ENCODE measurements at regions not wholly inside any gene's neighbourhood (a gene's known extent, or its start where the extent isn't known, plus 50 kb on each side); places are given as distances from the start of the nearest gene placed in this dataset.
A peak's percentile ranks its signal among the peaks of the same experiment; 100 is the strongest.

DNA sequence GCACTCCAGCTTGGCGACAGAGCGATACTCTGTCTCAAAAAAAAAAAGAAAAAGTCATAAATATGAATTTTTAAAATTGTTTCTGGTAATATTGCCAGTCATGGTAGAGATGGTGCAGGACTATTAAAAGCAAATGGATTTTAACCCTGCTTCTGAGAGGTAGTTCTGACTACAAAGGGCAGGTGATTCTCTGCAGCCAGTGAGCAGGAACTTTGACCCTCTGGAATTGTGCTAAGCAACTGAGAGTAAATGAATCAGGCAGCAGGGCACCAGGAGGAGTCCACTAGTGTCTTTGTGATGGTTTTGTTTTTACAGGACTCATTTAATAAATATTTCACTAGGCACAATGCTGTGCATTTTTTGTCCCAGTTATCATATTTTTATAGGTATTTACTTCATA is 781.2 kb downstream of the TLE4 start:
- Histone ChIP-seq H2AFZ (ENCODE audit: low read length) (no peak overlapping the region), H3K9ac (ENCODE audit: insufficient read depth, low read depth, low read length) (no peak overlapping the region), H3K79me2 (ENCODE audit: insufficient read depth, low read length) (no peaks in the 10 kb centered on the region), H3K4me2 (ENCODE audit: low read depth, low read length) (no peak overlapping the region), H3K36me3 (replicated peaks in 1 of 2; ENCODE audit: control insufficient read depth in 1 of 2, insufficient read depth in 2 of 2, low read length in 2 of 2) (no peaks in the 10 kb centered on the region), H3K9me3 (ENCODE audit: low read length) (peaks cover 49% of the 10 kb centered on the region), H4K20me1 (ENCODE audit: insufficient read depth, low read length) (no peaks in the 10 kb centered on the region), H3K4me1 (ENCODE audit: insufficient read depth, low read length) (no peaks in the 10 kb centered on the region), H3K27ac (ENCODE audit: extremely low read length, insufficient read depth, low read length) (no peak overlapping the region), H3K27me3 (ENCODE audit: control insufficient read depth in 1 of 2, insufficient read depth in 2 of 2, low read length in 2 of 2) (no peaks in the 10 kb centered on the region), H3K4me3 (replicated peaks in 1 of 3; ENCODE audit: insufficient read depth in 1 of 3, low read depth in 2 of 3, low read length in 3 of 3) (no peak overlapping the region)
- ATAC-seq (no peak), DNase-seq (ENCODE audit: low spot score) (no peak), FAIRE-seq (no peak)
- 53% methylated on average over 2 of the region's 2 CpGs for WGBS (ENCODE audit: low lambda C conversion rate)
- CTCF ChIA-PET (ENCODE audit: low intra/inter-chr PET ratio, low total read pairs): no interaction called here
- in situ Hi-C loops (cut with HindIII; ENCODE audit: extremely low pct_ligation_motif_present, low pct_unique_long_range_greater_than_20kb) (no loop called here), intact Hi-C loops (cut with micrococcal nuclease; ENCODE audit: unreplicated experiment) (no loop called here)
- no TSS peak for BruUV-seq (replicated peaks)
- POLR2A ChIA-PET: no interaction called here
- TF ChIP-seq NFE2L2 (IDR thresholded peaks at IDR 0.05; ENCODE audit: low read length) (peak; percentile 11; the same call in 1 of the 2 replicates), SETDB1 (CRISPR knock-in tag; IDR thresholded peaks at IDR 0.05; ENCODE audit: borderline replicate concordance) (no peak)
- TF ChIP-seq, protein P1, sequence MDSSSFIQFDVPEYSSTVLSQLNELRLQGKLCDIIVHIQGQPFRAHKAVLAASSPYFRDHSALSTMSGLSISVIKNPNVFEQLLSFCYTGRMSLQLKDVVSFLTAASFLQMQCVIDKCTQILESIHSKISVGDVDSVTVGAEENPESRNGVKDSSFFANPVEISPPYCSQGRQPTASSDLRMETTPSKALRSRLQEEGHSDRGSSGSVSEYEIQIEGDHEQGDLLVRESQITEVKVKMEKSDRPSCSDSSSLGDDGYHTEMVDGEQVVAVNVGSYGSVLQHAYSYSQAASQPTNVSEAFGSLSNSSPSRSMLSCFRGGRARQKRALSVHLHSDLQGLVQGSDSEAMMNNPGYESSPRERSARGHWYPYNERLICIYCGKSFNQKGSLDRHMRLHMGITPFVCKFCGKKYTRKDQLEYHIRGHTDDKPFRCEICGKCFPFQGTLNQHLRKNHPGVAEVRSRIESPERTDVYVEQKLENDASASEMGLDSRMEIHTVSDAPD (CRISPR knock-in tag; IDR thresholded peaks at IDR 0.05): no peak

GRCh38 chr9:80351612-80352011 is 779.8 kb downstream of the TLE4 start:
- ChIA-PET CTCF (ENCODE audit: low intra/inter-chr PET ratio, low total read pairs) (no interaction called here), POLR2A (no interaction called here)
- 0% methylated on average over 1 of the region's 1 CpG for WGBS (ENCODE audit: low lambda C conversion rate)
- in situ Hi-C loops (cut with HindIII; ENCODE audit: extremely low pct_ligation_motif_present, low pct_unique_long_range_greater_than_20kb): no loop called here
- ATAC-seq (no peak), FAIRE-seq (no peak), DNase-seq (ENCODE audit: low spot score) (no peak)
- TF ChIP-seq NCOR1 (IDR thresholded peaks at IDR 0.05; ENCODE audit: borderline replicate concordance, low read length) (no peak), NFAT5 (CRISPR knock-in tag; IDR thresholded peaks at IDR 0.05) (no peak), PPARG (CRISPR knock-in tag; conservative IDR thresholded peaks at IDR 0.05) (no peak), SUZ12 (IDR thresholded peaks at IDR 0.05; ENCODE audit: low read depth, low read length) (no peak), ZSCAN30 (CRISPR knock-in tag; IDR thresholded peaks at IDR 0.05) (no peak), HNRNPLL (IDR thresholded peaks at IDR 0.05; ENCODE audit: low read depth, low read length, poor library complexity, severe bottlenecking) (no peak), SP140L (CRISPR knock-in tag; IDR thresholded peaks at IDR 0.05; ENCODE audit: borderline replicate concordance) (no peak), ZNF230 (CRISPR knock-in tag; IDR thresholded peaks at IDR 0.05) (no peak), NFKBIZ (CRISPR knock-in tag; IDR thresholded peaks at IDR 0.05) (no peak)
- Histone ChIP-seq H4K20me1 (ENCODE audit: insufficient read depth, low read length) (no peaks in the 10 kb centered on the region), H3K9me3 (ENCODE audit: low read length) (peaks cover 36% of the 10 kb centered on the region), H3K79me2 (ENCODE audit: insufficient read depth, low read length) (no peaks in the 10 kb centered on the region), H3K4me3 (replicated peaks in 1 of 3; ENCODE audit: insufficient read depth in 1 of 3, low read depth in 2 of 3, low read length in 3 of 3) (no peak overlapping the region), H3K36me3 (replicated peaks in 1 of 2; ENCODE audit: control insufficient read depth in 1 of 2, insufficient read depth in 2 of 2, low read length in 2 of 2) (no peaks in the 10 kb centered on the region), H3K9ac (ENCODE audit: insufficient read depth, low read depth, low read length) (no peak overlapping the region), H3K4me2 (ENCODE audit: low read depth, low read length) (no peak overlapping the region), H3K27ac (ENCODE audit: extremely low read length, insufficient read depth, low read length) (no peak overlapping the region), H3K4me1 (ENCODE audit: insufficient read depth, low read length) (no peaks in the 10 kb centered on the region), H2AFZ (ENCODE audit: low read length) (no peak overlapping the region), H3K27me3 (ENCODE audit: control insufficient read depth in 1 of 2, insufficient read depth in 2 of 2, low read length in 2 of 2) (no peaks in the 10 kb centered on the region)
- intact Hi-C loops (cut with micrococcal nuclease; ENCODE audit: unreplicated experiment): no loop called here
- no TSS peak for BruUV-seq (replicated peaks)
